Neural progenitor cell (in vitro differentiated cells): ENCODE measurements at regions not wholly inside any gene's neighbourhood (a gene's known extent, or its start where the extent isn't known, plus 50 kb on each side); places are given as distances from the start of the nearest gene placed in this dataset.

ENCODE experiments used
- DNase-seq: peaks from one replicate; pipeline ENCODE4 v3.0.0-alpha.2; 2016; ENCODE audit warnings: low spot score
- H2AFZ ChIP-seq: fragments of 200-600 bp; sonication (generic); replicated peaks from 2 replicates; pipeline ENCODE4 v1.6.1; 2016; ENCODE audit warnings: antibody characterized with exemption
- H3F3A ChIP-seq: fragments of 200-600 bp; sonication (generic); 2 replicates; pipeline ENCODE4 v1.6.1; 2016; ENCODE audit warnings: antibody characterized with exemption, low read depth
- H3K27ac ChIP-seq: fragments of 200-600 bp; sonication (generic); 2 replicates; pipeline ENCODE4 v1.5.1; 2016; ENCODE audit warnings: mild to moderate bottlenecking
- H3K27me3 ChIP-seq: fragments of 200-600 bp; sonication (generic); 2 replicates; pipeline ENCODE4 v1.6.1; 2016; ENCODE audit warnings: mild to moderate bottlenecking, moderate library complexity
- H3K36me3 ChIP-seq: fragments of 200-600 bp; sonication (generic); 2 replicates; pipeline ENCODE4 v1.5.1; 2016
- H3K4me1 ChIP-seq: fragments of 200-600 bp; sonication (generic); 2 replicates; pipeline ENCODE4 v1.6.1; 2016; ENCODE audit warnings: mixed run types
- H3K4me2 ChIP-seq: fragments of 200-600 bp; sonication (generic); 2 replicates; pipeline ENCODE4 v1.6.1; 2016
- H3K4me3 ChIP-seq: fragments of 200-600 bp; sonication (generic); 2 replicates; pipeline ENCODE4 v1.5.1; 2016
- H3K79me2 ChIP-seq: fragments of 200-600 bp; sonication (generic); 2 replicates; pipeline ENCODE4 v1.6.1; 2016; ENCODE audit warnings: low read depth
- H3K9ac ChIP-seq: fragments of 200-600 bp; sonication (generic); 2 replicates; pipeline ENCODE4 v1.6.1; 2016
- H3K9me3 ChIP-seq: fragments of 200-600 bp; sonication (generic); 2 replicates; pipeline ENCODE4 v1.5.1; 2016; ENCODE audit warnings: low read depth
- H4K20me1 ChIP-seq: fragments of 200-600 bp; sonication (generic); 2 replicates; pipeline ENCODE4 v1.6.1; 2016; ENCODE audit warnings: low read depth
- H3K27ac Mint-ChIP-seq: 3 replicates; pipeline ENCODE4 v1.8.0; 2021; ENCODE audit warnings: mixed read lengths
- H3K27me3 Mint-ChIP-seq: 2 replicates; pipeline ENCODE4 v1.8.0; 2022; ENCODE audit warnings: low read depth, mild to moderate bottlenecking, inconsistent platforms, moderate library complexity, mixed read lengths; ENCODE audit not compliant: insufficient read depth
- H3K36me3 Mint-ChIP-seq: 3 replicates; pipeline ENCODE4 v1.8.0; 2021; ENCODE audit warnings: mixed read lengths
- H3K4me1 Mint-ChIP-seq: 3 replicates; pipeline ENCODE4 v1.8.0; 2021; ENCODE audit warnings: mixed read lengths
- H3K4me3 Mint-ChIP-seq: 3 replicates; pipeline ENCODE4 v1.8.0; 2021; ENCODE audit warnings: mild to moderate bottlenecking, moderate library complexity, mixed read lengths
- H3K9me3 Mint-ChIP-seq: 3 replicates; pipeline ENCODE4 v1.8.0; 2020; ENCODE audit warnings: mixed read lengths
- EZH2 ChIP-seq: fragments of 200-600 bp; sonication (generic); IDR thresholded peaks from 2 replicates; pipeline ENCODE4 v1.6.1; 2017; ENCODE audit warnings: antibody characterized with exemption, mild to moderate bottlenecking, moderate library complexity
- EZH2phosphoT487 ChIP-seq: fragments of 200-600 bp; sonication (generic); IDR thresholded peaks from 2 replicates; pipeline ENCODE4 v1.6.1; 2017; ENCODE audit warnings: antibody characterized with exemption
- TF ChIP-seq, protein P1 (sequence below): fragments of 200-600 bp; sonication (generic); IDR thresholded peaks from 2 replicates; pipeline ENCODE4 v1.5.1; 2017; ENCODE audit warnings: antibody characterized with exemption, mild to moderate bottlenecking

DNA sequence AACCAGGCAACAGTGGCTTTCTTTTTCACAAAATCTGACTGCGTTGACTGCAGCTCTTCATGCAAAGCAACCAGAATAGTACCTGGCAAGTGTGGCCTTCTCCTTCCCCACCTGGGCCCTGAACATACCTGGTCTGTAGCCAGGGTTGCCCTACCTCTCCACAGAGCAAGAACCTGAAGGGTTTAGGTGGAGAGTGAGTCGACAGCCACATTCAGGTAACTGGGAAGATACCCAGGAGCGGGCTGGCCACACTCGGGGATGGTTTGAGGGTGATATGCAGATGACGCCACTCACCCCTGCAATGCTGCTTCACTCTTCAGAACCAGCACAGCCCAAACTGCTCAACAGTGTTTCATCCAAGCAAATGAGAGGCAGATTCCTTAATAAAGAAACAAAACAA lies 117.3 kb downstream of the TTC32 start:
- no peak overlapping the region for H3K27ac Mint-ChIP-seq
- Histone ChIP-seq H3K27me3 (no peaks in the 10 kb centered on the region), H4K20me1 (no peaks in the 10 kb centered on the region), H3K4me2 (no peak overlapping the region), H2AFZ (no peak overlapping the region), H3K9me3 (no peaks in the 10 kb centered on the region), H3K4me3 (no peak overlapping the region), H3K4me1 (no peaks in the 10 kb centered on the region), H3K36me3 (no peaks in the 10 kb centered on the region), H3K79me2 (no peaks in the 10 kb centered on the region), H3K27ac (no peak overlapping the region), H3K9ac (no peak overlapping the region), H3F3A (no peaks in the 10 kb centered on the region)
- no peaks in the 10 kb centered on the region for H3K4me1 Mint-ChIP-seq
- H3K9me3 Mint-ChIP-seq = no peaks in the 10 kb centered on the region
- H3K4me3 Mint-ChIP-seq = no peak overlapping the region
- DNase-seq = no peak
- no peaks in the 10 kb centered on the region for H3K27me3 Mint-ChIP-seq
- no peak for TF ChIP-seq EZH2
- no peaks in the 10 kb centered on the region for H3K36me3 Mint-ChIP-seq

DNA sequence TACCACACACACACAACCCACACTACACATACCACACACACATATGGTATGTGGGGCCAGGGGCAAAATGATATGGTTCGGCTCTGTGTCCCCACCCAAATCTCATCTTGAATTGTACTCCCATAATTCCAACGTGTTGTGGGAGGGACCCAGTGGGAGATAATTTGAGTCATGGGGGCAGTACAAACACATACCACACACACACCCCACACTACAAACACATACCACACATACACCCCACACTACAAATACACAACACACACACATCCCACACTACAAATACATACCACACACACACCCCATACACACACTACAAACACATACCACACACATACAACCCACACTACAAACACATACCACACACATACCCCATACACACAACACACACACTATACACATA lies 117.8 kb downstream of the TTC32 start:
- Histone ChIP-seq H3K4me3 (no peak overlapping the region), H3K27ac (no peak overlapping the region), H2AFZ (no peak overlapping the region), H3K27me3 (no peaks in the 10 kb centered on the region), H4K20me1 (no peaks in the 10 kb centered on the region), H3K9ac (no peak overlapping the region), H3K4me2 (no peak overlapping the region), H3F3A (no peaks in the 10 kb centered on the region), H3K9me3 (no peaks in the 10 kb centered on the region), H3K4me1 (no peaks in the 10 kb centered on the region), H3K79me2 (no peaks in the 10 kb centered on the region), H3K36me3 (no peaks in the 10 kb centered on the region)
- no peak for DNase-seq
- H3K9me3 Mint-ChIP-seq = no peaks in the 10 kb centered on the region
- no peak overlapping the region for H3K27ac Mint-ChIP-seq
- TF ChIP-seq EZH2phosphoT487 (no peak), EZH2 (no peak)
- TF ChIP-seq, protein P1, sequence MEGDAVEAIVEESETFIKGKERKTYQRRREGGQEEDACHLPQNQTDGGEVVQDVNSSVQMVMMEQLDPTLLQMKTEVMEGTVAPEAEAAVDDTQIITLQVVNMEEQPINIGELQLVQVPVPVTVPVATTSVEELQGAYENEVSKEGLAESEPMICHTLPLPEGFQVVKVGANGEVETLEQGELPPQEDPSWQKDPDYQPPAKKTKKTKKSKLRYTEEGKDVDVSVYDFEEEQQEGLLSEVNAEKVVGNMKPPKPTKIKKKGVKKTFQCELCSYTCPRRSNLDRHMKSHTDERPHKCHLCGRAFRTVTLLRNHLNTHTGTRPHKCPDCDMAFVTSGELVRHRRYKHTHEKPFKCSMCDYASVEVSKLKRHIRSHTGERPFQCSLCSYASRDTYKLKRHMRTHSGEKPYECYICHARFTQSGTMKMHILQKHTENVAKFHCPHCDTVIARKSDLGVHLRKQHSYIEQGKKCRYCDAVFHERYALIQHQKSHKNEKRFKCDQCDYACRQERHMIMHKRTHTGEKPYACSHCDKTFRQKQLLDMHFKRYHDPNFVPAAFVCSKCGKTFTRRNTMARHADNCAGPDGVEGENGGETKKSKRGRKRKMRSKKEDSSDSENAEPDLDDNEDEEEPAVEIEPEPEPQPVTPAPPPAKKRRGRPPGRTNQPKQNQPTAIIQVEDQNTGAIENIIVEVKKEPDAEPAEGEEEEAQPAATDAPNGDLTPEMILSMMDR = no peak
- no peaks in the 10 kb centered on the region for H3K36me3 Mint-ChIP-seq
- H3K27me3 Mint-ChIP-seq = no peaks in the 10 kb centered on the region
- no peaks in the 10 kb centered on the region for H3K4me1 Mint-ChIP-seq
- H3K4me3 Mint-ChIP-seq = peak overlapping the region; percentile 54

DNA sequence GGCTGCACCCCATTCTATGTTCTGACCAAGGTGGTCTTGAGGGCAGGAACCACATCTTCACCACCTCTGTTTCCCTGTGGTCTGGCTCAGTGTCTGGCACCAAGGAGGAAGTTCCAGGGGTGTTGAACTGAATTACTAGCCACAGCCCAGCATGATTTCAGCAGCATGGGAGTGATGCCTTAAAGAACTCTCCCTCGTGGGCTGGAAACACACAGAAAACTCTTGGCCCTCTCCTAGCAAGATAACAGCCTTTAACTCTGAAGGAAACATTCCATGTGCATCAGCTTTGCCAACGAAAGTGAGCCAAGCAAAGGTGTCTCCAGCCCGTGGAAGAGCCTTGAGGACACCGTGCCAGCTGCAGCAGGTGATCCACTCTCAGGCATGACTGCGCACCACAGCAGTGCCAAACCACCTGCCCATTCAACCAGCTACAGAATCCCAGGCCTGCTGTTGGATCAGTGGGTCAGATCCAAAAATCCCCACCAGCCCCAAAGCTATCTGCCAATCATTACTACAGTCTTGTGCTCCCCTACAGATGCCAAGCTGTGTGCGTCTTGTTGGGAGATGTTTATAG lies 124.8 kb downstream of the TTC32 start:
- TF ChIP-seq, protein P1 = no peak
- no peak for TF ChIP-seq EZH2
- no peak for TF ChIP-seq EZH2phosphoT487

DNA sequence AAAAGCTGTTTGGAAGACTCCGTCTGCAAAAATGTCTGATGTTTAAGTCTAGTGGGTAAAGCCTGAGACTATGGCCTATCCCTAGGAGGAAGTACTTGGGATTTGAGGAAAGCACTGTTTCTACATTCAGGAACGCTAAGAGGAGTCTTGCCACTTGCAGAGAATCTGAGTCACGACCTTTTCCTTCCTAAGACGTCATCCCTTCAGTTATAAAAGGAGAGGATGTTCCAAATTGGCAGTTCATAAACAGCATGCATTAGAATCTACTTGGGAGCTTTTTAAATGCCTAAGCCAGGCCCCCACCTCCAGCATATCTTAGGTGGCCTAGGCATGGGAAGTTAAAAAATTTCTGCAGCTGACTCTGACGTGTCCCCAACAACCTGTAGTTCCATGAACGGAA lies 125.9 kb downstream of the TTC32 start:
- DNase-seq = no peak
- H3K79me2 ChIP-seq = no peaks in the 10 kb centered on the region
- no peak overlapping the region for H3K4me2 ChIP-seq
- H3K27me3 Mint-ChIP-seq = peaks cover 6% of the 10 kb centered on the region
- H3K27ac ChIP-seq = no peak overlapping the region
- no peak overlapping the region for H3K27ac Mint-ChIP-seq
- H3K36me3 Mint-ChIP-seq = no peaks in the 10 kb centered on the region
- TF ChIP-seq EZH2 = no peak
- H3K4me1 ChIP-seq = peaks cover 14% of the 10 kb centered on the region
- H3K9me3 Mint-ChIP-seq = no peaks in the 10 kb centered on the region
- no peaks in the 10 kb centered on the region for H4K20me1 ChIP-seq
- no peak overlapping the region for H3K9ac ChIP-seq
- H3K4me3 Mint-ChIP-seq = no peak overlapping the region
- no peak overlapping the region for H2AFZ ChIP-seq
- H3K4me3 ChIP-seq = no peak overlapping the region
- H3K4me1 Mint-ChIP-seq = peaks cover 7% of the 10 kb centered on the region
- H3K9me3 ChIP-seq = no peaks in the 10 kb centered on the region
- peaks cover 5% of the 10 kb centered on the region for H3F3A ChIP-seq
- no peaks in the 10 kb centered on the region for H3K27me3 ChIP-seq
- no peaks in the 10 kb centered on the region for H3K36me3 ChIP-seq

More for the DNA sequence above, 124.8 kb downstream of the TTC32 start:
- peaks cover 14% of the 10 kb centered on the region for H3K4me1 ChIP-seq
- no peak overlapping the region for H3K27ac Mint-ChIP-seq
- H3K4me2 ChIP-seq = no peak overlapping the region
- no peaks in the 10 kb centered on the region for H3K79me2 ChIP-seq
- H3F3A ChIP-seq = peaks cover 5% of the 10 kb centered on the region
- H3K9me3 ChIP-seq = no peaks in the 10 kb centered on the region
- H3K4me3 ChIP-seq = no peak overlapping the region
- H3K4me3 Mint-ChIP-seq = no peak overlapping the region
- no peak overlapping the region for H3K27ac ChIP-seq
- no peaks in the 10 kb centered on the region for H3K9me3 Mint-ChIP-seq
- no peaks in the 10 kb centered on the region for H3K27me3 ChIP-seq
- H3K27me3 Mint-ChIP-seq = peaks cover 6% of the 10 kb centered on the region
- H3K36me3 ChIP-seq = no peaks in the 10 kb centered on the region
- no peak for DNase-seq
- peaks cover 7% of the 10 kb centered on the region for H3K4me1 Mint-ChIP-seq
- H3K36me3 Mint-ChIP-seq = no peaks in the 10 kb centered on the region
- H2AFZ ChIP-seq = no peak overlapping the region
- H4K20me1 ChIP-seq = no peaks in the 10 kb centered on the region
- H3K9ac ChIP-seq = no peak overlapping the region
